Uterus (tissue), 2 donors: ENCODE measurements at regions not wholly inside any gene's neighbourhood (a gene's known extent, or its start where the extent isn't known, plus 50 kb on each side); places are given as distances from the start of the nearest gene placed in this dataset.

Experiments used
- CTCF ChIP-seq, 4 experiments: fragments of 200-600 bp in 2 of 4; fragments of 450-650 bp in 2 of 4; sonication (generic) in 2 of 4; IDR thresholded peaks; one replicate each; pipeline ENCODE4 v1.5.1; 2016 to 2019; ENCODE audit warnings: antibody characterized with exemption in 4 of 4, mild to moderate bottlenecking in 2 of 4, moderate library complexity in 1 of 4
- POLR2A ChIP-seq, 2 donors: fragments of 450-650 bp; IDR thresholded peaks; one replicate each; pipeline ENCODE4 v1.6.1; 2016; ENCODE audit warnings: antibody characterized with exemption in 2 of 2, mild to moderate bottlenecking in 1 of 2, moderate library complexity in 1 of 2

- TF ChIP-seq CTCF (IDR thresholded peaks at IDR 0.05) (no peak), POLR2A (IDR thresholded peaks at IDR 0.05) (no peak)
Measured at GRCh38 chr5:174404848-174405247, 319.5 kb upstream of the MSX2 start.
